Ovary (tissue), 7 donors: ENCODE measurements at regions not wholly inside any gene's neighbourhood (a gene's known extent, or its start where the extent isn't known, plus 50 kb on each side); places are given as distances from the start of the nearest gene placed in this dataset.

Experiments
- DNase-seq, 5 donors: peaks; one replicate each; pipeline ENCODE4 v3.0.0-alpha.2; 2019 to 2020
- H3K27ac ChIP-seq, 2 donors: fragments of 200-600 bp; one replicate each; pipeline versions ENCODE4 v1.5.1 to v1.8.0; 2019 to 2022
- H3K27me3 ChIP-seq: fragments of 200-600 bp; one replicate; pipeline ENCODE4 v1.8.0; 2022
- H3K36me3 ChIP-seq: fragments of 200-600 bp; sonication (generic); one replicate; pipeline ENCODE4 v1.5.1; 2019
- H3K4me1 ChIP-seq: one replicate; pipeline ENCODE4 v1.8.1; 2013; ENCODE audit warnings: mild to moderate bottlenecking, moderate library complexity; ENCODE audit not compliant: insufficient read depth
- H3K4me3 ChIP-seq: fragments of 200-600 bp; sonication (generic); one replicate; pipeline ENCODE4 v1.5.1; 2017
- H3K9me3 ChIP-seq, 2 donors: fragments of 200-600 bp in 1 of 2; sonication (generic) in 1 of 2; one replicate each; pipeline versions ENCODE4 v1.5.1 to v1.8.1; 2013 to 2019; ENCODE audit warnings: mild to moderate bottlenecking in 1 of 2, moderate library complexity in 1 of 2
- EP300 ChIP-seq: sonication (generic); formaldehyde crosslinking; IDR thresholded peaks from one replicate; pipeline ENCODE4 v1.6.1; 2017; ENCODE audit warnings: antibody characterized with exemption
- POLR2A ChIP-seq: fragments of 450-650 bp; IDR thresholded peaks from one replicate; pipeline ENCODE4 v1.6.1; 2017; ENCODE audit warnings: antibody characterized with exemption, mild to moderate bottlenecking, moderate library complexity
- WGBS, 3 donors: extraction: QIAGEN DNeasy Blood & Tissue Kit in 1 of 3; methylation state at CpG; one replicate each; pipeline versions ENCODE4 v1.1.5 to v1.1.7; 2013 to 2017; 5-methylcytosine and 5-hydroxymethylcytosine counted together
- intact Hi-C, 4 donors: fragments of 100-400 bp; cut with DNase I; formaldehyde crosslinking; loops; one replicate each; pipeline versions ENCODE4 v1.11.0 to v1.15.1; 2022 to 2023
- TF ChIP-seq, protein P1 (sequence below), 3 donors: fragments of 450-650 bp in 2 of 3; fragments of 200-600 bp in 1 of 3; IDR thresholded peaks; one replicate each; pipeline versions ENCODE4 v1.5.1 to v1.8.0; 2016 to 2022; ENCODE audit warnings: antibody characterized with exemption in 3 of 3, mild to moderate bottlenecking in 1 of 3
- donor health status: DM: no; HTN: no; CAD: no; lungs with moderate emphysema.
- donor health status: DM: no; HTN: no; CAD: no.
- donor health status: Bipolar disorder and iron deficiency.
- donor health status: DM: no; HTN: no; CAD: no.
- donor health status: DM: yes; HTN: yes; CAD: no.

DNA sequence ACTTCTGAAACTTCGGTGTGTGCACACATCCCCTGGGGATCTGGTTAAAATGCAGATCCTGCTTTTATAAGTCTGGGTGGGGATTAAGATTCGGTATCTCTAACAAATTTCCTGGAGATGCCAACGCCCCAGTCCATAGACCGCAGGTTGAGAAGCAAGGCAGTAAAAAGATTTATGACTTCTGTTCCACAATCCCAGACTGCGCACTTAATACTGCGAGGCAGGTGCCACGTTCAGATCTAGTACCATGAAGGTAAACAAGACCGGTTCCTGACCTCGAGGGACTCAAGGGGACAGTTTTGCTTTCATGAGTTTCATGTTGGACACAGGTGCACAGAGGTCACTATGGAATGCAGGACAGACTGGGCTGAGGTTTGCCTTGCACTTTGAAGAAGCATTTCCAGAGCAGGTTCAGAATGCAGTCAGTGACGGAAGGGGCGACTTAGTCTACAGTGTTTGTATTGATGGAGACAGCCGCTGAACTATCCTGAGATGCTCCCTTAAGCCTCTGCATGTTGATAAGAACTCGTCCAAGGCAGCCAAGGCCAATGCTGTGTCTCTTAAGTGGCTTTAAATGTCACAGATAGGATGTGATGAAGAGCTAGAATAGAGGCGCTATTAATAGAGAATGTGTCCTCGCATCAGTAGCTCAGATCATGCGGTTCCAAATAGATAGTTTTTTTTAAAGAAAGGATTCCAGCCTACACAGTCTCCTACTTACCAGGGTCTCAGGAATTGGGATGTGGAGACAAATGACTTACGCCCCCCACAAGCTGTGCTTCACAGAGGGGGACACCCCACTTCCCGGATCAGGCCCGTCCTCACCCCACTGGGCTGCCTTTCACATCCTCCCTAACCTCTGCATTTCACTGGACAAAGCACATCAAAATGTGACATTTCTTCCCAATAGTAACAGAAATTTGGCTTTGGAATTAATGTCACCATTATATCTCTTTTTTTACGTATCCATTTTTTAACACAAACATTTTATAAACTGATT, 97.1 kb upstream of the IRS2 start:
- intact Hi-C loops, result no loop called here
- Histone ChIP-seq H3K4me1 (no peaks in the 10 kb centered on the region), H3K27ac (no peak overlapping the region), H3K9me3 (no peaks in the 10 kb centered on the region), H3K4me3 (no peak overlapping the region), H3K36me3 (no peaks in the 10 kb centered on the region), H3K27me3 (no peaks in the 10 kb centered on the region)
- 81 to 83% (median 83%) methylated on average over 20 of the region's 20 CpGs for WGBS, 3 donors
- DNase-seq, result no peak
- TF ChIP-seq, protein P1, sequence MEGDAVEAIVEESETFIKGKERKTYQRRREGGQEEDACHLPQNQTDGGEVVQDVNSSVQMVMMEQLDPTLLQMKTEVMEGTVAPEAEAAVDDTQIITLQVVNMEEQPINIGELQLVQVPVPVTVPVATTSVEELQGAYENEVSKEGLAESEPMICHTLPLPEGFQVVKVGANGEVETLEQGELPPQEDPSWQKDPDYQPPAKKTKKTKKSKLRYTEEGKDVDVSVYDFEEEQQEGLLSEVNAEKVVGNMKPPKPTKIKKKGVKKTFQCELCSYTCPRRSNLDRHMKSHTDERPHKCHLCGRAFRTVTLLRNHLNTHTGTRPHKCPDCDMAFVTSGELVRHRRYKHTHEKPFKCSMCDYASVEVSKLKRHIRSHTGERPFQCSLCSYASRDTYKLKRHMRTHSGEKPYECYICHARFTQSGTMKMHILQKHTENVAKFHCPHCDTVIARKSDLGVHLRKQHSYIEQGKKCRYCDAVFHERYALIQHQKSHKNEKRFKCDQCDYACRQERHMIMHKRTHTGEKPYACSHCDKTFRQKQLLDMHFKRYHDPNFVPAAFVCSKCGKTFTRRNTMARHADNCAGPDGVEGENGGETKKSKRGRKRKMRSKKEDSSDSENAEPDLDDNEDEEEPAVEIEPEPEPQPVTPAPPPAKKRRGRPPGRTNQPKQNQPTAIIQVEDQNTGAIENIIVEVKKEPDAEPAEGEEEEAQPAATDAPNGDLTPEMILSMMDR (IDR thresholded peaks at IDR 0.05), result no peak
- TF ChIP-seq POLR2A (no peak), EP300 (no peak)

- WGBS, 3 donors, result 76 to 86% (median 80%) methylated on average over 14 of the region's 14 CpGs
- Histone ChIP-seq H3K36me3 (no peaks in the 10 kb centered on the region), H3K9me3 (no peaks in the 10 kb centered on the region), H3K27me3 (no peaks in the 10 kb centered on the region), H3K4me3 (no peak overlapping the region), H3K4me1 (no peaks in the 10 kb centered on the region), H3K27ac (no peak overlapping the region)
- intact Hi-C loops, result no loop called here
- TF ChIP-seq, protein P1 (IDR thresholded peaks at IDR 0.05), result no peak
- no peak for TF ChIP-seq EP300
- TF ChIP-seq POLR2A, result no peak
- DNase-seq, result no peak
Observed at GRCh38 chr13:109881961-109882558, 95.7 kb upstream of the IRS2 start.

GRCh38 chr13:109881347-109881725, 95.0 kb upstream of the IRS2 start:
- no peak for DNase-seq
- H3K27me3 ChIP-seq, result no peaks in the 10 kb centered on the region
- no peaks in the 10 kb centered on the region for H3K9me3 ChIP-seq
- WGBS, 3 donors, result 91 to 92% (median 92%) methylated on average over 14 of the region's 14 CpGs
- H3K4me1 ChIP-seq, result no peaks in the 10 kb centered on the region
- H3K4me3 ChIP-seq, result no peak overlapping the region
- TF ChIP-seq, protein P1 (IDR thresholded peaks at IDR 0.05), result no peak
- TF ChIP-seq EP300 (no peak), POLR2A (no peak)
- intact Hi-C loops, result no loop called here
- no peak overlapping the region for H3K27ac ChIP-seq
- H3K36me3 ChIP-seq, result no peaks in the 10 kb centered on the region

GRCh38 chr13:109880371-109881346, 94.3 kb upstream of the IRS2 start:
- TF ChIP-seq EP300 (no peak), POLR2A (no peak)
- TF ChIP-seq, protein P1 (IDR thresholded peaks at IDR 0.05), result no peak
- H3K9me3 ChIP-seq, result no peaks in the 10 kb centered on the region
- H3K4me3 ChIP-seq, result no peak overlapping the region
- no peaks in the 10 kb centered on the region for H3K27me3 ChIP-seq
- no peak for DNase-seq
- no peak overlapping the region for H3K27ac ChIP-seq
- H3K36me3 ChIP-seq, result no peaks in the 10 kb centered on the region
- no peaks in the 10 kb centered on the region for H3K4me1 ChIP-seq
- WGBS, 3 donors, result 81 to 88% (median 85%) methylated on average over 35 of the region's 35 CpGs
- intact Hi-C loops, result no loop called here
